GM23338 (cell line): ENCODE measurements at regions not wholly inside any gene's neighbourhood (a gene's known extent, or its start where the extent isn't known, plus 50 kb on each side); places are given as distances from the start of the nearest gene placed in this dataset.

Experiments
- CREB1 ChIP-seq: fragments of 250-450 bp; sonication (Bioruptor Pico); IDR thresholded peaks from 2 replicates; pipeline ENCODE4 v1.5.0; 2020; ENCODE audit warnings: low read depth, mild to moderate bottlenecking, moderate library complexity
- CTCF ChIP-seq, 2 experiments: fragments of 200-600 bp in 1 of 2; sonication (generic) in 1 of 2; conservative IDR thresholded peaks; 2 replicates each; pipeline versions ENCODE4 v1.5.1 to v1.6.1; 2016 to 2017; ENCODE audit warnings: antibody characterized with exemption in 2 of 2, low read depth in 2 of 2, mild to moderate bottlenecking in 2 of 2, moderate library complexity in 1 of 2
- EZH2 ChIP-seq: fragments of 200-600 bp; sonication (generic); IDR thresholded peaks from one replicate; pipeline ENCODE4 v1.8.0; 2017; ENCODE audit warnings: antibody characterized with exemption, mild to moderate bottlenecking, low read depth; ENCODE audit not compliant: unreplicated experiment
- EZH2phosphoT487 ChIP-seq: fragments of 200-600 bp; sonication (generic); IDR thresholded peaks from one replicate; pipeline ENCODE4 v1.8.1; 2018; ENCODE audit warnings: antibody characterized with exemption; ENCODE audit not compliant: unreplicated experiment
- JUNB ChIP-seq: IDR thresholded peaks from one replicate; pipeline ENCODE4 v1.6.1; 2016; ENCODE audit warnings: antibody characterized with exemption; ENCODE audit not compliant: unreplicated experiment
- NANOG ChIP-seq: IDR thresholded peaks from 2 replicates; pipeline ENCODE4 v1.6.1; 2016; ENCODE audit warnings: antibody characterized with exemption, borderline replicate concordance
- POLR2AphosphoS5 ChIP-seq: IDR thresholded peaks from 2 replicates; pipeline ENCODE4 v1.6.1; 2016; ENCODE audit warnings: antibody characterized with exemption, low read depth
- ZNF114 ChIP-seq: fragments of 250-450 bp; sonication (Bioruptor Pico); IDR thresholded peaks from 2 replicates; pipeline ENCODE4 v1.5.0; 2020; ENCODE audit warnings: mild to moderate bottlenecking, moderate library complexity
- ZNF331 ChIP-seq: fragments of 250-450 bp; sonication (Bioruptor Pico); IDR thresholded peaks from 2 replicates; pipeline ENCODE4 v1.5.0; 2020; ENCODE audit warnings: low read depth, mild to moderate bottlenecking, moderate library complexity
- TF ChIP-seq, protein P1 (sequence below): IDR thresholded peaks from one replicate; pipeline ENCODE4 v1.6.1; 2018; ENCODE audit warnings: antibody characterized with exemption; ENCODE audit not compliant: unreplicated experiment
- TF ChIP-seq, protein P2 (sequence below): IDR thresholded peaks from 2 replicates; pipeline ENCODE4 v1.6.1; 2016; ENCODE audit warnings: antibody characterized with exemption

DNA sequence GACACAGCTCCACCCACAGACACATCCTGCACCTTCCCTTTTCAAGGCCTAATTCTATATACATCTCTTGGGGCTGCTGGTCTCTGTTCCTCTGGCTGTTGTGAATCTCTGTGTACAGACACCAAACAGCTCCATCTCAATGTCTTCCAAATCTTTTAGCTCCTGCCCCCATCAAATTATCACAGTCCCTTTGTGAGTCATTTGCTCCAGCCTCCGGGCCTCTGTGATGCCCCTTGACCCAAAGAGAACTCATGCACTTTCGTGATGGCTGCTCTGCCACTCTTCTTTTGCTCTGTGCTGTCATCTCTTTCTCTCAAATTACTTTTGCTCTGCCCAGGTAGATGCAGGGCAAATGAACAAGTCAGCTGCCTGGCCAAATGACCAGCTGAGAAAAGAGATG, 369.0 kb upstream of the CDIN1 start:
- TF ChIP-seq, protein P1, sequence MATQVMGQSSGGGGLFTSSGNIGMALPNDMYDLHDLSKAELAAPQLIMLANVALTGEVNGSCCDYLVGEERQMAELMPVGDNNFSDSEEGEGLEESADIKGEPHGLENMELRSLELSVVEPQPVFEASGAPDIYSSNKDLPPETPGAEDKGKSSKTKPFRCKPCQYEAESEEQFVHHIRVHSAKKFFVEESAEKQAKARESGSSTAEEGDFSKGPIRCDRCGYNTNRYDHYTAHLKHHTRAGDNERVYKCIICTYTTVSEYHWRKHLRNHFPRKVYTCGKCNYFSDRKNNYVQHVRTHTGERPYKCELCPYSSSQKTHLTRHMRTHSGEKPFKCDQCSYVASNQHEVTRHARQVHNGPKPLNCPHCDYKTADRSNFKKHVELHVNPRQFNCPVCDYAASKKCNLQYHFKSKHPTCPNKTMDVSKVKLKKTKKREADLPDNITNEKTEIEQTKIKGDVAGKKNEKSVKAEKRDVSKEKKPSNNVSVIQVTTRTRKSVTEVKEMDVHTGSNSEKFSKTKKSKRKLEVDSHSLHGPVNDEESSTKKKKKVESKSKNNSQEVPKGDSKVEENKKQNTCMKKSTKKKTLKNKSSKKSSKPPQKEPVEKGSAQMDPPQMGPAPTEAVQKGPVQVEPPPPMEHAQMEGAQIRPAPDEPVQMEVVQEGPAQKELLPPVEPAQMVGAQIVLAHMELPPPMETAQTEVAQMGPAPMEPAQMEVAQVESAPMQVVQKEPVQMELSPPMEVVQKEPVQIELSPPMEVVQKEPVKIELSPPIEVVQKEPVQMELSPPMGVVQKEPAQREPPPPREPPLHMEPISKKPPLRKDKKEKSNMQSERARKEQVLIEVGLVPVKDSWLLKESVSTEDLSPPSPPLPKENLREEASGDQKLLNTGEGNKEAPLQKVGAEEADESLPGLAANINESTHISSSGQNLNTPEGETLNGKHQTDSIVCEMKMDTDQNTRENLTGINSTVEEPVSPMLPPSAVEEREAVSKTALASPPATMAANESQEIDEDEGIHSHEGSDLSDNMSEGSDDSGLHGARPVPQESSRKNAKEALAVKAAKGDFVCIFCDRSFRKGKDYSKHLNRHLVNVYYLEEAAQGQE, result no peak
- TF ChIP-seq CTCF (conservative IDR thresholded peaks at IDR 0.05; ENCODE audit: low read depth in 2 of 2) (no peak; a peak in 1 of 4 replicates), ZNF114 (no peak), POLR2AphosphoS5 (no peak), EZH2 (no peak), EZH2phosphoT487 (no peak), ZNF331 (CRISPR knock-in tag) (no peak), NANOG (no peak), JUNB (no peak), CREB1 (CRISPR knock-in tag) (no peak)
- TF ChIP-seq, protein P2, sequence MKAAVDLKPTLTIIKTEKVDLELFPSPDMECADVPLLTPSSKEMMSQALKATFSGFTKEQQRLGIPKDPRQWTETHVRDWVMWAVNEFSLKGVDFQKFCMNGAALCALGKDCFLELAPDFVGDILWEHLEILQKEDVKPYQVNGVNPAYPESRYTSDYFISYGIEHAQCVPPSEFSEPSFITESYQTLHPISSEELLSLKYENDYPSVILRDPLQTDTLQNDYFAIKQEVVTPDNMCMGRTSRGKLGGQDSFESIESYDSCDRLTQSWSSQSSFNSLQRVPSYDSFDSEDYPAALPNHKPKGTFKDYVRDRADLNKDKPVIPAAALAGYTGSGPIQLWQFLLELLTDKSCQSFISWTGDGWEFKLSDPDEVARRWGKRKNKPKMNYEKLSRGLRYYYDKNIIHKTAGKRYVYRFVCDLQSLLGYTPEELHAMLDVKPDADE, result no peak
